SJSA1 (cell line): ENCODE measurements at regions not wholly inside any gene's neighbourhood (a gene's known extent, or its start where the extent isn't known, plus 50 kb on each side); places are given as distances from the start of the nearest gene placed in this dataset.

Experiments
- DNase-seq, 2 experiments: peaks; one replicate each; pipeline ENCODE4 v3.0.0-alpha.2; 2015 to 2020; ENCODE audit warnings: low spot score in 2 of 2, low read depth in 1 of 2
- H3K27ac ChIP-seq: fragments of 250-450 bp; sonication (Bioruptor Pico); 2 replicates; pipeline ENCODE4 v1.5.1; 2020; ENCODE audit warnings: mild to moderate bottlenecking, moderate library complexity
- H3K27me3 ChIP-seq: fragments of 250-450 bp; sonication (Bioruptor Pico); replicated peaks from 2 replicates; pipeline ENCODE4 v1.5.1; 2020; ENCODE audit warnings: mild to moderate bottlenecking, moderate library complexity
- H3K36me3 ChIP-seq: fragments of 250-450 bp; sonication (Bioruptor Pico); 2 replicates; pipeline ENCODE4 v1.5.1; 2020; ENCODE audit warnings: mild to moderate bottlenecking
- H3K4me1 ChIP-seq: fragments of 250-450 bp; sonication (Bioruptor Pico); replicated peaks from 2 replicates; pipeline ENCODE4 v1.6.1; 2021; ENCODE audit warnings: mild to moderate bottlenecking
- H3K4me3 ChIP-seq: fragments of 250-450 bp; sonication (Bioruptor Pico); 2 replicates; pipeline ENCODE4 v1.5.1; 2020; ENCODE audit warnings: mild to moderate bottlenecking
- H3K9me3 ChIP-seq: fragments of 250-450 bp; sonication (Bioruptor Pico); replicated peaks from 2 replicates; pipeline ENCODE4 v1.5.1; 2020; ENCODE audit warnings: mild to moderate bottlenecking

- Histone ChIP-seq H3K9me3 (no peaks in the 10 kb centered on the region), H3K27ac (no peak overlapping the region), H3K36me3 (no peaks in the 10 kb centered on the region), H3K27me3 (no peaks in the 10 kb centered on the region; the same call in 1 of the 2 replicates), H3K4me3 (no peak overlapping the region), H3K4me1 (no peaks in the 10 kb centered on the region)
- DNase-seq: no peak
Observed at GRCh38 chr16:5870886-5871691, 773.5 kb upstream of the EEF2KMT start.

DNA sequence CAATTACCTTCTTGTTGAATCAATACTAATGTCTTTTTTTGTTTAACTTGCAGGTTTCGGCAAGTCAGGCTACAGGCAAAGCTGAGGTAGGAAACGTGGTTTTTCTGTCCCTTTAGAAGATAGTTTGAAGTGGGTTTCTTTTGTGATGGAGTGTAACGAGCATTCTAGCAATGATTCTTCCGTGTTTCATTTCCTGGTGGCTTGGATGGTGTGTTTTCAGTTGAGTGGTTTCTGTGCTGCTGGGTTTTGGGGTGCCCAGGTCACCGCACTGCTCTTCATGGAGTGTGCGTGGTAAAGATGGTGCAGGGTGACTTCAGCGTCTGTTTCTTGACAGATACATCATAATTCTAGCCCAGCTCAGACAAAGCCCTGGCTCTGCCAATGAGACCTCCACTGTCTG lies 769.7 kb upstream of the EEF2KMT start:
- Histone ChIP-seq H3K27ac (no peak overlapping the region), H3K36me3 (no peaks in the 10 kb centered on the region), H3K27me3 (no peaks in the 10 kb centered on the region; the same call in 1 of the 2 replicates), H3K4me3 (no peak overlapping the region), H3K4me1 (no peaks in the 10 kb centered on the region), H3K9me3 (no peaks in the 10 kb centered on the region)
- DNase-seq: no peak

- Histone ChIP-seq H3K36me3 (no peaks in the 10 kb centered on the region), H3K27ac (no peak overlapping the region), H3K4me1 (no peaks in the 10 kb centered on the region), H3K4me3 (no peak overlapping the region), H3K9me3 (no peaks in the 10 kb centered on the region), H3K27me3 (no peaks in the 10 kb centered on the region; the same call in 1 of the 2 replicates)
- DNase-seq: no peak
Observed at GRCh38 chr16:5865236-5865635, 767.6 kb upstream of the EEF2KMT start.

DNA sequence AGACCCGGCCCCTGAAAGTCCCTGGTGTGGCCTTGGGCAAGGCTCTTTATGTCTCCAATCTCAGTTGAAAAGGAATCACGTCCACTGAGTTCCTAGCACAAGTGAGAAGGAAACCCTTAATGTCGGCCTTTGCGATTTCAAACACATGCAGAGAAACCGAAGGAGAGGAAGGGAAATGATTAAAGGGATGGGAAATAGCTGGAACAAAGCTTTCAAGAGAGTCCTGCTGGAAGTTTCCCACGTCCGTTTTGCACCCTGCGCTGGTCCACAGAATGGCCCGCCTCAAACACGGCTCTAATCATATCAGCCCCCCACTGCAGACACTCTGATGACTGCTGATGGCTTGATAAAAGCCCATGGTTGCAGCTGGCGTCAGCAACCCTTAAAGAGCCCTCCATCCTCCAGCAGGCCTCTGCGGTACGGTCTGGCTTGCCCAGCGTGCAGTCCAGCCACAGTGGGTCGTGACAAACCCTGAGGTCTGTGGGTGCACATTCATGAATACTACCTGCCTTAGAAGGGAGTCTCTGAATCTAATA lies 765.5 kb upstream of the EEF2KMT start:
- no peak overlapping the region for H3K27ac ChIP-seq
- H3K9me3 ChIP-seq: no peaks in the 10 kb centered on the region
- no peak overlapping the region for H3K4me3 ChIP-seq

DNA sequence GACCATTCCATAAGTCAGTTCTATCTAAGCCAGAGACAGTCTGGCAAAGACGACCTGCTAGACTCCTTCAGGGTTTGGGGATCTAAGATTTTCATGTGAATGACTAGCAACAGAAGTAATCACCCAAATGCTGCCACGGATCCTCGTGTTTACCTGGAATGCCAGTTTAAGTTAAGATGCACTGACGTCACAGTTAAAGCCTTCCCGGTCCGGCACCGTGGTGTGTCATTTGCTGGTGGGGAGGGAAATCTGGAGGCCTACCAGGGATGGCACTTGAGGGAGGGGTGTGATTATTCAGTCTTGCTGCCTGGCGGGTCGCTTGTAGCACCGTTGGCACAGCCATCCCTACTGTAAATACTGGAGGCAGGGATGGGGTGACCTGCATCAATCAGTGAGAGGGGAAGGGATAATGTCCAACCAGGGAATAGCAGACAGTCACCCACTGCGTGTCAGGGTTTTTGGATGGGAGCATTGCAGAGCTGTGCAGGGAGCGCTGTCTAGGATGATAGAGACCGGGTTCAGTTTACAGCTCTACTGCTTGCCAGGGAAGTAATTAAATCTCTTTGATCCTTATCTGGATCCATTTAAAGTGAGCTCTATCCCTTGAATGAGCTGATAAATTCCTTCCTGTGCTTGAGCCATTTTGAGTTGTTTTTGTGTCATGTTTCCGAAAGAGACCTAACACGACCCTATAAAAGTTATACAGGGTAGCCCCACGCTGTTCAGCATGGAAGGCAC lies 764.7 kb upstream of the EEF2KMT start:
- no peaks in the 10 kb centered on the region for H3K36me3 ChIP-seq
- no peak for DNase-seq
- no peaks in the 10 kb centered on the region for H3K9me3 ChIP-seq
- H3K27me3 ChIP-seq: no peaks in the 10 kb centered on the region; the same call in 1 of the 2 replicates
- no peak overlapping the region for H3K27ac ChIP-seq
- H3K4me1 ChIP-seq: no peaks in the 10 kb centered on the region
- H3K4me3 ChIP-seq: no peak overlapping the region

More for the DNA sequence above, 765.5 kb upstream of the EEF2KMT start:
- no peaks in the 10 kb centered on the region; the same call in 1 of the 2 replicates for H3K27me3 ChIP-seq
- H3K36me3 ChIP-seq: no peaks in the 10 kb centered on the region
- no peaks in the 10 kb centered on the region for H3K4me1 ChIP-seq
- no peak for DNase-seq

DNA sequence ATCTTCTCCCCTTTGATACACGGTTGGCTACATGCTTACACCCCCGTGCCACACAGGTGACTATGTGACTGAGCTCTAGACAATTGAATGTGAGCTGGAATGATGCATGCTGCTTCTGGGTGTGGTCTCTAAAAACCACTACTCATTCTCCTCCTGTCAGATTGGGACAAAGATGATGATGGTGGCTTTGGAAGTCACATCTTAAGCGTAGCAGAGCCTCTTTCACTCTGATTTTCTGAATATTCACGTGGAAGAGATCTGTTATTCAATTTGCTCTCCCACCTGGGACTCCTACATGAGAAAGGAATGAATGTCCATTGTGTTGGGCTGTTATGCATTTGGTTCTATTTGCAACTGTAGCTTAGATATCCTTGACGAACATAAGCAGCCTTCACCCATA lies 763.6 kb upstream of the EEF2KMT start:
- Histone ChIP-seq H3K9me3 (no peaks in the 10 kb centered on the region), H3K4me3 (no peak overlapping the region), H3K27me3 (no peaks in the 10 kb centered on the region), H3K36me3 (no peaks in the 10 kb centered on the region), H3K4me1 (no peaks in the 10 kb centered on the region), H3K27ac (no peak overlapping the region)
- no peak for DNase-seq

GRCh38 chr16:5858180-5858579 lies 760.6 kb upstream of the EEF2KMT start:
- Histone ChIP-seq H3K36me3 (no peaks in the 10 kb centered on the region), H3K9me3 (no peaks in the 10 kb centered on the region), H3K4me3 (no peak overlapping the region), H3K27ac (no peak overlapping the region), H3K4me1 (no peaks in the 10 kb centered on the region), H3K27me3 (no peaks in the 10 kb centered on the region)
- no peak for DNase-seq

GRCh38 chr16:5854027-5854426 lies 756.4 kb upstream of the EEF2KMT start:
- Histone ChIP-seq H3K27ac (no peak overlapping the region), H3K36me3 (no peaks in the 10 kb centered on the region), H3K4me3 (no peak overlapping the region), H3K27me3 (no peaks in the 10 kb centered on the region), H3K4me1 (no peaks in the 10 kb centered on the region), H3K9me3 (no peaks in the 10 kb centered on the region)
- no peak for DNase-seq

DNA sequence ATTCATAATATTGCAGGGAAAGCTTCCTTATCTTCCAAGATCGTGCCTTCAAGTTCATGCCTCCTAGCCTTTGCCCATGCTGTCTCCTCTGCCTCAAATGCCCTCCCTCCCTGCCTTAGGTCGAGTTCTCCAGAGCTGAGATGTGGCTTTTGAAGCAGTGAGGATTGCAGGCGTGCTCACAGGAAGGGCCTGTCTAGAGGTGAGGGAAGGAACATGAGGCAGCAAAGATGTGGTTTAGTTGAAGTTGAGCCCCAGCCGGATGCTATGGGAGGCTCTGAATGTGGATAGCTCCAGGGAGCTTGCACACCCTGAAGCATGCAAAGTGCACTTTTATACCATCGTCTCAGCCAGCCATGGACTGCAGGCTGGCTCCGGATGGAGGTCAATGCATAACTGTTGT lies 754.6 kb upstream of the EEF2KMT start:
- Histone ChIP-seq H3K4me1 (no peaks in the 10 kb centered on the region), H3K4me3 (no peak overlapping the region), H3K9me3 (no peaks in the 10 kb centered on the region), H3K27me3 (no peaks in the 10 kb centered on the region), H3K36me3 (no peaks in the 10 kb centered on the region), H3K27ac (no peak overlapping the region)
- DNase-seq: no peak

- Histone ChIP-seq H3K9me3 (no peaks in the 10 kb centered on the region), H3K27me3 (no peaks in the 10 kb centered on the region), H3K4me1 (no peaks in the 10 kb centered on the region), H3K27ac (no peak overlapping the region), H3K4me3 (no peak overlapping the region), H3K36me3 (no peaks in the 10 kb centered on the region)
- DNase-seq: no peak
Observed at GRCh38 chr16:5851393-5851982, 753.9 kb upstream of the EEF2KMT start.

DNA sequence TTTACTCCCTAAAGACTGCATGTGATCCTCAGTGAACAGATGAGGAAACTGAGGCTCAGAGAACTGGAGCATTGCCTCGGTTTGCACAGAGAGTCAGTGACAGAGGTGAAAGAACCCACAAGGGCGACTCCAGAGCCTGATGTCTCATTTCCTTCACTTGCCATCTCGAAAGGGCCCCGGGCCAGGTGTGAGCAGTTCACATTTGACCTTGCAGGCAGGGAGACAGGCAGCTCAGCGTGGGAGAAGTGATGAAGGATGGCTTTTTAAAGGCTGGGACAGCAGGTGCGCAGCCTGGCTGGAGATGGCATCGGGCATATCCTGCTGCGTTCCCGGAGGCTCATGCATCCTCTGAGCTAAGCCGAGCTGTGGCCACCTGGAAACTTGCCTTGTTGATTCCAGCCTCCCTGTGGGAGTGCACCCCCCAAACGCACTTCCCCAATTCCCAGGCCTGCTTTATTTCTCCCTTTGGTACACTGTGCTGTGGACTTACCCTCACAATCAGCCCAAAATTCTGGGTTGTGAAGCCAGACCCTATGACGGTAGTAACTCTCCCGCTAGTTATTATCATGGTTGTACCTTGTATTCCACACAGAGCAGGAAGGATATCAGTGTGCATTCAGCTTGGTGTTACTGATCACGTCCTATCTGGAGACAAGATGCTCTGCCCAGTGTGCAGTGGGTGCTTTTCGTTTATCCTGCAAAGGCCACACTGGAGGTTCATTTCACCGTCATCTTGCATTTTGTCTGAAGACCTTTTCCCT lies 753.2 kb upstream of the EEF2KMT start:
- Histone ChIP-seq H3K27me3 (no peaks in the 10 kb centered on the region), H3K27ac (no peak overlapping the region), H3K36me3 (no peaks in the 10 kb centered on the region), H3K9me3 (no peaks in the 10 kb centered on the region), H3K4me1 (no peaks in the 10 kb centered on the region), H3K4me3 (no peak overlapping the region)
- DNase-seq: no peak

DNA sequence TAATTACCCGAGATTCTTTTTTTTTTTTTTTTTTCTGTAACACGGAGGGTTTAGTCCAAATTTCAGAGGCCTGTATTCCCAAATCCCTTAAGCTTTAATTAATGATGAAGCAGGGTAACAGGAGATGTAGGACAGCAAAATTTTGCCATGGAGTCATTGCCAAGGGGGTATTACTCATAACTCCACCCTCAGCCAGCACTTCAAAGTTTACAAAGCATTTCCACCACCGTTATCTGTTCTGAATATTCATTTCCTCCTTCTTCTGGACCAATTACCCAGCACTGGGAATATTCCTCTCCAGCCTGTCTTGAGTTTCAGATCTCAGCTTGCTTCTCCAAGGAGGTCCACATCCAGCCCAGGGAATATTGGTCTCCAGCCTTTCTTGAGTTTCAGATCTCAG lies 747.5 kb upstream of the EEF2KMT start:
- no peak for DNase-seq
- H3K4me1 ChIP-seq: no peaks in the 10 kb centered on the region
- no peaks in the 10 kb centered on the region for H3K36me3 ChIP-seq
- no peaks in the 10 kb centered on the region for H3K9me3 ChIP-seq
- H3K27me3 ChIP-seq: no peaks in the 10 kb centered on the region
- no peak overlapping the region for H3K4me3 ChIP-seq
- no peak overlapping the region for H3K27ac ChIP-seq

GRCh38 chr16:5841974-5842373 lies 744.4 kb upstream of the EEF2KMT start:
- Histone ChIP-seq H3K4me3 (no peak overlapping the region), H3K4me1 (no peaks in the 10 kb centered on the region), H3K36me3 (no peaks in the 10 kb centered on the region), H3K27ac (no peak overlapping the region), H3K9me3 (no peaks in the 10 kb centered on the region), H3K27me3 (no peaks in the 10 kb centered on the region)
- DNase-seq: no peak
